ENCODE measurements at regions not wholly inside any gene's neighbourhood (a gene's known extent, or its start where the extent isn't known, plus 50 kb on each side); places are given as distances from the start of the nearest gene placed in this dataset. TPM values are rescaled to one million over a fixed set of nuclear protein-coding genes. Genes with fewer than 3 reads are reported as not detected.

- H4K20me1 ChIP-seq (ENCODE audit: insufficient read depth, low read length) = no peaks in the 10 kb centered on the region
- no peak overlapping the region for H3K27ac Mint-ChIP-seq
- H3K36me3 Mint-ChIP-seq = no peaks in the 10 kb centered on the region
- DNase-seq = no peak
- H3K4me1 ChIP-seq (ENCODE audit: control insufficient read depth in 1 of 2, insufficient read depth in 2 of 2, low read length in 2 of 2) = no peaks in the 10 kb centered on the region
- no peak overlapping the region for H3K4me2 ChIP-seq (replicated peaks; ENCODE audit: extremely low read depth, low read length, poor library complexity, severe bottlenecking)
- TF ChIP-seq CTCF (IDR thresholded peaks at IDR 0.05) = no peak
- H3K27me3 ChIP-seq (ENCODE audit: control insufficient read depth in 2 of 2, insufficient read depth in 2 of 2, low read length in 2 of 2) = no peaks in the 10 kb centered on the region
- peaks cover 0 to 2% (median 0%) of the 10 kb centered on the region in 7 donors for H3K9me3 Mint-ChIP-seq
- H3K9me3 ChIP-seq (replicated peaks in 1 of 2; ENCODE audit: control insufficient read depth in 1 of 2, insufficient read depth in 1 of 2, low read length in 2 of 2) = no peaks in the 10 kb centered on the region
- H3K9ac ChIP-seq (ENCODE audit: insufficient read depth, low read length, poor library complexity, severe bottlenecking) = no peak overlapping the region
- H3K79me2 ChIP-seq (ENCODE audit: insufficient read depth, low read length) = no peaks in the 10 kb centered on the region
- H3K27me3 Mint-ChIP-seq (ENCODE audit: low read depth in 3 of 3) = peaks cover 0 to 1% (median 0%) of the 10 kb centered on the region in 3 donors
- H3K4me3 Mint-ChIP-seq = no peak overlapping the region
- H3K36me3 ChIP-seq (replicated peaks in 1 of 2; ENCODE audit: control insufficient read depth in 1 of 2, insufficient read depth in 2 of 2, low read length in 2 of 2) = no peaks in the 10 kb centered on the region
- no peak overlapping the region for H3K27ac ChIP-seq (ENCODE audit: low read depth in 1 of 2, low read length in 2 of 2)
- 80% methylated on average over 1 of the region's 2 CpGs for WGBS (ENCODE audit: insufficient coverage)
- no peaks in the 10 kb centered on the region for H3K4me1 Mint-ChIP-seq
- H2AFZ ChIP-seq (ENCODE audit: insufficient read depth, low read depth, low read length, poor library complexity, severe bottlenecking) = no peak overlapping the region
- H3K4me3 ChIP-seq (replicated peaks in 1 of 3; ENCODE audit: low read depth in 2 of 3, low read length in 3 of 3) = no peak overlapping the region
- intact Hi-C loops (cut with micrococcal nuclease) = no loop called here
Measured at GRCh38 chr14:85479771-85480170, 50.2 kb upstream of the FLRT2 start.

Small RNA genes lying in the stretch of these regions (small RNA-seq; reads per million reads assigned to genes)
- gene AL161713.1 (ENCODE audit: insufficient read length, low read depth) (not detected), gene AL163642.1 (ENCODE audit: insufficient read length, low read depth) (not detected), gene RF00017 (ENCODE audit: insufficient read length, low read depth) (not detected), gene RNU6-976P (ENCODE audit: insufficient read length, low read depth) (not detected), gene RNU6ATAC28P (ENCODE audit: insufficient read length, low read depth) (not detected), gene RNU7-51P (ENCODE audit: insufficient read length, low read depth) (not detected)

All from CD14-positive monocyte (primary cell).